ENCODE measurements at regions not wholly inside any gene's neighbourhood (a gene's known extent, or its start where the extent isn't known, plus 50 kb on each side); places are given as distances from the start of the nearest gene placed in this dataset.
"Not testable (repeated sequence)": the region's sequence is repeated elsewhere in the genome, so short reads cannot be mapped to it uniquely, and the experiment has no call there.

DNA sequence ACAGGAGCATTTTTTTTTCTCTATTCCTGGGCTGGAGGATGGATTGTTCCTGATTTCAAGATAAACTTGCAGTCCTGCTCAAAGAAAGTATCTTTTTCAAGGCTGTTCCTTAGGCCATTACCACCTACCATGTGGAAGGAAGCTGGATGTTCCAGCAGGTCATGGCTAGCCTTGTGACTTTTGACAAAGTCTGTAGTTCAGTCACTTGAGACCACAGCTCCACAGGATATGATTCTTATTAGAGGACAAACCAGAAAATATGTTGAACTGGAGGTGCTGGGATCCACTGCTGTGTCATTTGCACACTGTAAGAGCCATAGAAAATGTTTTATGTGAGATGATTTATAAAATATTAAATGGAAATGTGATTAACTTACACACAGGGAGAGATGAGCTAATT, 184.2 kb upstream of the ACO1 start:
- TF ChIP-seq ZFX (IDR thresholded peaks at IDR 0.05) (no peak), CTCF (conservative IDR thresholded peaks at IDR 0.05) (no peak)
- H3K27ac ChIP-seq: no peak overlapping the region

DNA sequence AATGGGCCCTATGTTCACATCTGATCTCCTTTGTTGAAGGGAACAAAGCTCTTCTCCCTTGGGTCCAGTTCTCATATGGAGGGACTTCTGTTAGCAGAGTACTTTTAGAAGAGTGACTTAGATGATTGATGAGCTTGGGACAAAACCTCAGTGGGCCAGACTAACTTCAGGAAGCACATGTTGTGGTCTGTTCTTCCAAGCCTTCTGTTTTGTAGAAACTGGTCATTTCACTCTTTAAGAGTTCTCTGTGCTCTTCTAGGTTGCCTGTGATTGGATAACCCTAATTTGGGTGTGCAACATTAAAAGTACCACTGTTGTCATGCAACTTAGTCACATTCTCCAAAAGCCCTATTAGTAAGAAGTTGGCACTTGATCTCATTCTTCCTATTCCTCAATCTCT, 183.5 kb upstream of the ACO1 start:
- TF ChIP-seq ZFX (IDR thresholded peaks at IDR 0.05) (no peak), CTCF (conservative IDR thresholded peaks at IDR 0.05) (no peak)
- no peak overlapping the region for H3K27ac ChIP-seq

DNA sequence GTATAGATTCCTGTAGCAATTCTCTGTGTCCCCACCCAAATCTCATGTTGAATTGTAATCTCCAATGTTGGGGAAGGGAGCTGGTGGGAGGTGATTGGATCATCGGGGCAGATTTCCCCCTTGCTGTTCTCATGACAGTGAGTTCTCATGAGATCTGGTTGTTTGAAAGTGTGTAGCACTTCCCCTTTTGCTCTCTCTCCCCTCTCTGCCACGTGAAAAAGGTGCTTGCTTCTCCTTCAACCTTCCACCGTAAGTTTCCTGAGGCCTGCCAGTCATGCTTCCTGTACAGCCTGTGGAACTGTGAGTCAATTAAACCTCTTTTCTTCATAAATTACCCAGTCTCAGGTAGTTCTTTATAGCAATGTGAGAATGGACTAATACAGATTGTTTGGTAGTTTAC, 175.3 kb upstream of the ACO1 start:
- H3K27ac ChIP-seq: not testable (repeated sequence)

GRCh38 chr9:32218100-32218767, 166.2 kb upstream of the ACO1 start:
- H3K27ac ChIP-seq: no peak overlapping the region
- TF ChIP-seq CTCF (conservative IDR thresholded peaks at IDR 0.05) (no peak), ZFX (IDR thresholded peaks at IDR 0.05) (no peak)

DNA sequence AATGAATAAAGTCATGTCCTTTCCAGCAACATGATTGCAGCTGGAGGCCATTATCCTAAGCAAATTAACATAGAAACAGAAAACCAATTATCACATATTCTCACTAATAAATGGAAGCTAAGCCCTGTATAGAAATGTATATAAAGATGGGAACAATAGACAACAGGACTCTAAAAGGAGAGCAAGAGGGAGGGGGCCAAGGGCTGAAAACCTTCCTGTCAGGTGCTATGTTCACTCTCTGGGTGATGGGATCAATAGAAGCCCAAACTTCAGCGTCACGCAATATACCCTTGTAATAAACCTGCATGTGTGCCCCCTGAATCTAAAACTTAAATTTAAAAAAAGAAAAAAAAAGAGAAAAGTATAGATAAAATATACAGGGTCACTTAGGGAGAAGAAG, 163.7 kb upstream of the ACO1 start:
- no peak overlapping the region for H3K27ac ChIP-seq
- no peak for TF ChIP-seq ZFX (IDR thresholded peaks at IDR 0.05)

DNA sequence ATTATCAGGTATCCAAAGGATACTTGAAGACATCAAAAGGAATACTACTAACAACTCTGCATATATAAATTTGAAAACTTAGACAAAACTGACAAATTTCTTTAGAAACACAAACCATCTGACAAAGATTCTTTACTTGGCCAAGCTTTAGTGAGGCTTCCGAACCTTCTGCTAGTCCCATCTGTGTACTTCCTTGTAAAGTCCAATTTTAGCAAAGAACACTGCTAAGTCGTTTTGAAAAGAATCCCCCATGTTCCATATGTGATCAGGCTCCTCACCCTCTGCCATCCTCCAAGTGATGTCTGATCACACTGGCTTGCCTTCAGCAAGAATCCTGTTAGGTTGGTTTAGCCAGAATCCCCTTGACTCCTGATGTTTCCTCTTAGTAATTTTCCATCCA, 150.0 kb upstream of the ACO1 start:
- TF ChIP-seq CTCF (conservative IDR thresholded peaks at IDR 0.05): no peak
- no peak for TF ChIP-seq ZFX (IDR thresholded peaks at IDR 0.05)
- no peak overlapping the region for H3K27ac ChIP-seq

GRCh38 chr9:32247168-32247567, 137.3 kb upstream of the ACO1 start:
- TF ChIP-seq CTCF (conservative IDR thresholded peaks at IDR 0.05) (no peak), ZFX (IDR thresholded peaks at IDR 0.05) (no peak)
- H3K27ac ChIP-seq: no peak overlapping the region

- H3K27ac ChIP-seq: no peak overlapping the region
- no peak for TF ChIP-seq CTCF (conservative IDR thresholded peaks at IDR 0.05)
- no peak for TF ChIP-seq ZFX (IDR thresholded peaks at IDR 0.05)
These were observed 136.2 kb upstream of the ACO1 start for GRCh38 chr9:32248189-32248712.

All from C4-2B (cell line).